ENCODE measurements at regions not wholly inside any gene's neighbourhood (a gene's known extent, or its start where the extent isn't known, plus 50 kb on each side); places are given as distances from the start of the nearest gene placed in this dataset.

- TF ChIP-seq CTCF (IDR thresholded peaks at IDR 0.05; ENCODE audit: control insufficient read depth, insufficient read depth, low read depth, low read length, missing control alignments), result no peak
- H3K4me3 ChIP-seq (ENCODE audit: control insufficient read depth, low read depth, low read length), result no peak overlapping the region
- DNase-seq (ENCODE audit: low read depth), result no peak
Measured at GRCh38 chr13:76454991-76455390, 431.2 kb downstream of the KCTD12 start.

DNA sequence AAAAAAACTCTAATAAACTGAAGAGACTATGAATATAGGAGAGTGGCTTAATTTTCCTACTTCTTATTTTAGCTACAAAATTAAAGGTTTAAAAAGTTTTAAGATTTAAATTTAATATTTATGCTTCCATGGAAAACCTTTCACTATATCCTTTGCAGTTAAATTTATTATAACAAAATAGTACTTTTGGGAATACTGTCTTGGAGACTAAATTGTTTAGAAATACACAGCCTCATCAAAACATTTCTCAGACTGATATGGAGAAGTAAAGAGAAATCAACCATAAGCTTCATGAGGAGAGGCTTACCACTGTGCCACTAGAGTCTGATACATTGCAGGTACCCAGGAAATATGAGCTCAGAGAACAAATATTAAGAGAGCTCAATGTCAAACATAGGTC is 436.5 kb downstream of the KCTD12 start:
- DNase-seq (ENCODE audit: low read depth), result no peak
- TF ChIP-seq CTCF (IDR thresholded peaks at IDR 0.05; ENCODE audit: control insufficient read depth, insufficient read depth, low read depth, low read length, missing control alignments), result no peak
- no peak overlapping the region for H3K4me3 ChIP-seq (ENCODE audit: control insufficient read depth, low read depth, low read length)

GRCh38 chr13:76446191-76446590 is 440.0 kb downstream of the KCTD12 start:
- no peak overlapping the region for H3K4me3 ChIP-seq (ENCODE audit: control insufficient read depth, low read depth, low read length)
- TF ChIP-seq CTCF (IDR thresholded peaks at IDR 0.05; ENCODE audit: control insufficient read depth, insufficient read depth, low read depth, low read length, missing control alignments), result no peak
- DNase-seq (ENCODE audit: low read depth), result no peak

GRCh38 chr13:76440568-76440967 is 445.6 kb downstream of the KCTD12 start:
- no peak for TF ChIP-seq CTCF (IDR thresholded peaks at IDR 0.05; ENCODE audit: control insufficient read depth, insufficient read depth, low read depth, low read length, missing control alignments)
- H3K4me3 ChIP-seq (ENCODE audit: control insufficient read depth, low read depth, low read length), result no peak overlapping the region
- no peak for DNase-seq (ENCODE audit: low read depth)

DNA sequence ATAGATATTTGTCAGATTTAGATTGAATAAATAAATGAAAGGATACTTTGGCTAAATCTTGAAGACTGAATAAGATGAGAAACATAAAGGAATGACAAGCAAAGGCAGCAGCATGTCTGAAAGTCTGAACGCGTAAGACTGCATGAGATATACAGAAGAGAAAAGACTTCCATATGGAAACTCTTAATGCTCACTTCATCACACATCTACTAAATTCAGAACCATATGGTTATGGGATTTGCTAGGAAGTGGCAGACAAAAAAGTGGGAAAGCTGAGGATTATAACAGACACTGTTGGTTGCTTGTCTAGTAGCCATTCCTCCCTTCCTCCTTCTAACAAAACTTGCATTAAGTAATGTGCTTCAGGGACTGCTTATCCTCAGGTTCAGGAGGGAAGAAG is 446.7 kb downstream of the KCTD12 start:
- H3K4me3 ChIP-seq (ENCODE audit: control insufficient read depth, low read depth, low read length), result no peak overlapping the region
- no peak for DNase-seq (ENCODE audit: low read depth)
- TF ChIP-seq CTCF (IDR thresholded peaks at IDR 0.05; ENCODE audit: control insufficient read depth, insufficient read depth, low read depth, low read length, missing control alignments), result no peak

DNA sequence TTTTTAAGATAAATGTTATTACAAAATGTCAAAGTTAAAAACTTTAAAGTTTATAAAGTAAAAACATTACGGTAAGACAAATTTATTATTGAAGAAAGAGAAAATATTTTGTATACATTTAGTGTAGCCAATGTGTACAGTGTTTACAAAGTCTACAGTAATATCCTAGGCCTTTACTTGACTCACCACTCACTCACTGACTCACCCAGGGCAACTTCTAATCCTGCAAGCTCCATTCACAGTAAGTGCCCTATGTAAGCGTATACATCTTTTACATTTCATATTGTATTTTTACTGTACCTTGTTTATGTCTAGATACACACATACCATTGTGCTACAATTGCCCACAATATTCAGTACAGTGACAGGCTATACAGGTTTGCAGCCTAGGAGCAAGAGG is 448.2 kb downstream of the KCTD12 start:
- H3K4me3 ChIP-seq (ENCODE audit: control insufficient read depth, low read depth, low read length), result no peak overlapping the region
- TF ChIP-seq CTCF (IDR thresholded peaks at IDR 0.05; ENCODE audit: control insufficient read depth, insufficient read depth, low read depth, low read length, missing control alignments), result no peak
- DNase-seq (ENCODE audit: low read depth), result no peak

DNA sequence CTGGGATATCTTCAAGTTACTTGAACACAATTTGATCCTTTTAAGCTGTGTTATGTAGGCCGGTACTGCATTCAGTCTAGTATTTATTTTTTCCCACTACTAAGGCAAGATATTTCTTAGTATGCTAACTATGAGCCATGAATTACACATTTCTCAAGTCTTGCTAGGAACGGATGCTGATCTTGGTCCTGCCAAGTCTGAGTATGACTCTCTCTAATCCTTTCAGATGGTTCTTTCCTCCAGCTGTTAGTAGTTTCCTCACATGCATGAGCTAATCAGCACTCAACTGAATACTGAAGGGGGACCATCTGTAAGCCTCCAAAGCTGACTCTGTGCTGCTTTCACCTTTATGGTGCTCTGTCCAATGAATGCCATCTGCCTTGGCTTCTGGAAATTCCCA is 460.3 kb downstream of the KCTD12 start:
- TF ChIP-seq CTCF (IDR thresholded peaks at IDR 0.05; ENCODE audit: control insufficient read depth, insufficient read depth, low read depth, low read length, missing control alignments), result no peak
- DNase-seq (ENCODE audit: low read depth), result peak; percentile 17
- H3K4me3 ChIP-seq (ENCODE audit: control insufficient read depth, low read depth, low read length), result no peak overlapping the region

Measured in AG09309 (cell line).